ENCODE measurements at regions not wholly inside any gene's neighbourhood (a gene's known extent, or its start where the extent isn't known, plus 50 kb on each side); places are given as distances from the start of the nearest gene placed in this dataset.

DNA sequence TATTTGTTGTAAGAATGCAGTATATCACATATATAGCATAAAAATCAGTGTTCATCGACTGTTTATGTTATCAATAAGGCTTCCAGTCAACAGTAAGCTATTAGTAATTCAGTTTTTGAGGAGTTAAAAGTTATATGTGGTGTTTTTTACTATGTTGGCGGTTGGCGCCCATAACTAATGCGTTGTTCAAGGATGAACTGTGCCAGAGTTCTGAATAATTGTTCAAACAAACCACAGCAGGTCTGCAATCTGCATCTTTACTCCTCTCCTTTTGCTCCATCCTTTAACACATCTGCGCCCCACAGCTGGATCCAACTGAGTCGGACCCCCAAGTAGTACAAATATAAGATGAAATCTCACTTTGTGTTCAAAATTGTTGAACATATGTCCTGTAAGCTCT is 836.1 kb downstream of the LTN1 start:
- H3K4me3 ChIP-seq: no peak overlapping the region
- DNase-seq (ENCODE audit: low spot score): no peak
- H3K27ac ChIP-seq: no peak overlapping the region
- no peak for TF ChIP-seq CTCF (IDR thresholded peaks at IDR 0.05)

- no peak overlapping the region for H3K27ac ChIP-seq
- H3K4me3 ChIP-seq: no peak overlapping the region
Observed at GRCh38 chr21:28154121-28154520, 838.6 kb downstream of the LTN1 start.

DNA sequence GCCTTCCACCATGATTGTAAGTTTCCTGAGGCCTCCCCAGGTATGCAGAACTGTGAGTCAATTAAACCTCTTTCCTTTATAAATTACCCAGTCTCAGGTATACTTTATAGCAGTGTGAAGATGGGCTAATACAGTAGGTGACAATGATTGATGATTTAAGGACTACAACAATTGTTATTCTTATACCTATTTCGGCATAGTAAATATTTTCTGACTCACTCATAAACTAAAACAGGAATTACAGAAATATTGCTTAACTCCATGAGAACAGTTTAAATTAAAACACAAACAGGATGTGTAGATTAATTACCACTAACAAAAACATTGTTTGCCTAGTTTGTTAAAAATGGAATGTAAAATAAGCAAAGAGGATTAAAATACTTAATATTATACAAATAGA is 839.9 kb downstream of the LTN1 start:
- Histone ChIP-seq H3K4me3 (no peak overlapping the region), H3K27ac (no peak overlapping the region)
- DNase-seq (ENCODE audit: low spot score): no peak
- no peak for TF ChIP-seq CTCF (IDR thresholded peaks at IDR 0.05)

More at GRCh38 chr21:28154121-28154520, 838.6 kb downstream of the LTN1 start:
- no peak for TF ChIP-seq CTCF (IDR thresholded peaks at IDR 0.05)
- no peak for DNase-seq (ENCODE audit: low spot score)

- no peak for DNase-seq (ENCODE audit: low spot score)
- no peak for TF ChIP-seq CTCF (IDR thresholded peaks at IDR 0.05)
- H3K27ac ChIP-seq: no peak overlapping the region
- no peak overlapping the region for H3K4me3 ChIP-seq
Observed at GRCh38 chr21:28151758-28152157, 840.9 kb downstream of the LTN1 start.

DNA sequence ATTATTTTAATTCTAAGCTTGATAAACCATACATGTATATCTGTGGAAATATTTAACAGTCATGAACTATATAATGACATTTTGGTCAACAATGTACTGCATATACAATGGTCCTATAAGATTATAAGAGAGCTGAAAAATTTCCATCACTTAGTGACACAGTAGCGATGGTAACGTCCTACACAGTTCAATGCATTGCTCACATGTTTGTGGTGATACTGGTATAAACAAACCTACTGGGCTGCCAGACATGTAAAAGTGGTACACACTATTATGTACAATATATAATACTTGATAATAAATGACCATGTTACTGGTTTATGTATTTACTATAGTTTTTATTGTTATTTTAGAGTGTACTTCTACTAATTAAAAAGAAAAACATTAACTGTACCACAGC is 841.9 kb downstream of the LTN1 start:
- TF ChIP-seq CTCF (IDR thresholded peaks at IDR 0.05): no peak
- no peak overlapping the region for H3K27ac ChIP-seq
- no peak overlapping the region for H3K4me3 ChIP-seq
- no peak for DNase-seq (ENCODE audit: low spot score)

DNA sequence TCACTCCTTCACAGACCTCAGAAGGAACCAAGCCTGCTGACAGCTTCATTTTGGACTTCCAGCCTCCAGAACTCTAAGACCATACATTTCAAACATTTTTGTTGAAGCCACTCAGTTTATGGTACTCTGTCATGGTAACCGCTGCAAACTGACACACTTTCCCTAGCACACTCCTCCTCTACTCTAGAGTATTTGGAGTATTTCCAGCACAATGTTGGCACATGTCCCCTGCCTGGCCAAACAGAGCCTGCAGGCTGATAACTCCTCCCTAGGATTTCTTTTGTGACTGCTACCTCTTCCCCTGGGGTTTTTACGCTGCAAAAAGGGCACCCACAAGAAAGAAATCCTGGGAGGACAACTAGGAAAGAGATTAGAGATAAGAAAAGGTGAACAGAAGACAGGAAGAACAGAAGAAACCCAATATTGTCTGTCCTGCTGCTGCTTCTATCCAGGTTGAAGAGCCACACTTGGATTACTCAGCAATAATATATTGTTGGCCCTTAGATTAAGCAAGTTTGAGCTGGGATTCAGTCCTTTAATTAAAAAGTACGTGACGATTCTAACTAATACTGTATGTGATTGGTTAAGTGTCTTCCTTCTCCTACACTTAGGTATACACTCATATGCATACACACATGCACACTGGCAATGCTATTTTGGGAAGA is 844.1 kb downstream of the LTN1 start:
- Histone ChIP-seq H3K4me3 (no peak overlapping the region), H3K27ac (no peak overlapping the region)
- DNase-seq (ENCODE audit: low spot score): no peak
- TF ChIP-seq CTCF (IDR thresholded peaks at IDR 0.05): no peak

DNA sequence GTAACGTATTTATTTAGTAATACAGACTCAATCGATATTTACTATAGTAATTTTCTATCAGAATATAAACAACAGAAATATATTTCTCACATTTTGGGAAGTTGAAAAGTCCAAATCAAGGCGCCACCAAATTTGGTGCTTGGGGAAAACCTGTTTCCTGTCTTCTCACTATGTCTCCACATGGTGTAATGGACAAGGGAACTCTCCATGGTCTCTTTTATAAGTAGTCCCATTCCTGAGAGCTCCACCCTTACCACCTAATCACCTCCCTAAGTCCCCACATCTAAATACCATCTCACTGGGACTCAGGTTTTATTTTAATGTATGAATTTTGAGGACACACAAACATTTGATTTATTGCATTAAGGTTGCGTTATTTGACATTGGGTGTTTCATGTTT is 848.0 kb downstream of the LTN1 start:
- no peak overlapping the region for H3K4me3 ChIP-seq
- no peak overlapping the region for H3K27ac ChIP-seq
- TF ChIP-seq CTCF (IDR thresholded peaks at IDR 0.05): no peak
- no peak for DNase-seq (ENCODE audit: low spot score)

Data from coronary artery (tissue), 2 donors.